Neural cell (in vitro differentiated cells): ENCODE measurements at regions not wholly inside any gene's neighbourhood (a gene's known extent, or its start where the extent isn't known, plus 50 kb on each side); places are given as distances from the start of the nearest gene placed in this dataset.

Experiments used
- H2AFZ ChIP-seq: fragments of 200-600, 300-800 bp; sonication (generic), shearing (Covaris generic); 2 replicates; pipeline ENCODE4 v1.6.0; 2014; ENCODE audit warnings: low read depth, mild to moderate bottlenecking, antibody characterized with exemption, low read length, moderate library complexity
- H3F3A ChIP-seq: fragments of 200-600 bp; shearing (Covaris generic); 2 replicates; pipeline ENCODE4 v1.6.1; 2016; ENCODE audit warnings: mild to moderate bottlenecking, moderate library complexity, mixed read lengths, antibody characterized with exemption, low read length; ENCODE audit not compliant: insufficient read depth, poor library complexity, severe bottlenecking
- H3K27ac ChIP-seq: fragments of 200-600, 300-800 bp; sonication (generic), shearing (Covaris generic); 2 replicates; pipeline ENCODE4 v1.5.1; 2014; ENCODE audit warnings: mild to moderate bottlenecking, low read length, moderate library complexity
- H3K27me3 ChIP-seq: fragments of 300-800, 200-600 bp; sonication (generic), shearing (Covaris generic); 2 replicates; pipeline ENCODE4 v1.6.0; 2014; ENCODE audit warnings: mild to moderate bottlenecking, low read depth, low read length, moderate library complexity; ENCODE audit not compliant: insufficient read depth
- H3K36me3 ChIP-seq: fragments of 300-800, 200-600 bp; sonication (generic), shearing (Covaris generic); 2 replicates; pipeline ENCODE4 v1.5.1; 2014; ENCODE audit warnings: mild to moderate bottlenecking, antibody characterized with exemption, low read length, moderate library complexity; ENCODE audit not compliant: insufficient read depth
- H3K4me2 ChIP-seq: fragments of 300-800, 200-600 bp; sonication (generic), shearing (Covaris generic); 2 replicates; pipeline ENCODE4 v1.6.0; 2014; ENCODE audit warnings: mild to moderate bottlenecking, low read length
- H3K4me3 ChIP-seq: fragments of 300-800, 200-600 bp; sonication (generic), shearing (Covaris generic); 2 replicates; pipeline ENCODE4 v1.5.1; 2014; ENCODE audit warnings: mild to moderate bottlenecking, low read length, moderate library complexity
- H3K79me2 ChIP-seq: fragments of 200-600 bp; shearing (Covaris generic); replicated peaks from 2 replicates; pipeline ENCODE4 v1.6.0; 2014; ENCODE audit warnings: mild to moderate bottlenecking, low read length, moderate library complexity; ENCODE audit not compliant: insufficient read depth
- H3K9ac ChIP-seq: fragments of 300-800, 200-600 bp; sonication (generic), shearing (Covaris generic); 2 replicates; pipeline ENCODE4 v1.6.1; 2016; ENCODE audit warnings: mild to moderate bottlenecking, low read length, mixed read lengths
- H3K9me2 ChIP-seq: fragments of 200-600 bp; shearing (Covaris generic); 2 replicates; pipeline ENCODE4 v1.6.1; 2016; ENCODE audit warnings: mild to moderate bottlenecking, low read length, mixed read lengths; ENCODE audit not compliant: insufficient read depth
- H3K9me3 ChIP-seq: fragments of 200-600, 300-800 bp; sonication (generic), shearing (Covaris generic); 2 replicates; pipeline ENCODE4 v1.6.1; 2016; ENCODE audit warnings: mild to moderate bottlenecking, mixed run types, low read length, moderate library complexity, mixed read lengths
- H4K20me1 ChIP-seq: fragments of 200-600 bp; shearing (Covaris generic); 2 replicates; pipeline ENCODE4 v1.6.1; 2016; ENCODE audit warnings: mild to moderate bottlenecking, mixed run types; ENCODE audit not compliant: insufficient read depth
- EP300 ChIP-seq: fragments of 450-650 bp; conservative IDR thresholded peaks from 2 replicates; pipeline ENCODE4 v1.6.1; 2014; ENCODE audit warnings: antibody characterized with exemption, mild to moderate bottlenecking, moderate library complexity; ENCODE audit not compliant: poor library complexity, severe bottlenecking
- EZH2 ChIP-seq: fragments of 200-600, 300-800 bp; shearing (Covaris generic), sonication (generic); IDR thresholded peaks from 2 replicates; pipeline ENCODE4 v1.6.1; 2014; ENCODE audit warnings: antibody characterized with exemption, low read length, borderline replicate concordance, mild to moderate bottlenecking; ENCODE audit not compliant: insufficient read depth, poor library complexity, severe bottlenecking
- MXI1 ChIP-seq: fragments of 450-650 bp; conservative IDR thresholded peaks from 2 replicates; pipeline ENCODE4 v1.6.1; 2014; ENCODE audit warnings: antibody characterized with exemption, mild to moderate bottlenecking; ENCODE audit not compliant: poor library complexity, severe bottlenecking
- POLR2AphosphoS5 ChIP-seq: IDR thresholded peaks from 2 replicates; pipeline ENCODE4 v1.6.1; 2012
- RAD21 ChIP-seq: fragments of 450-650 bp; conservative IDR thresholded peaks from 2 replicates; pipeline ENCODE4 v1.6.1; 2014; ENCODE audit warnings: antibody characterized with exemption, mild to moderate bottlenecking, moderate library complexity
- REST ChIP-seq: IDR thresholded peaks from 2 replicates; pipeline ENCODE4 v1.6.1; 2012; ENCODE audit warnings: borderline replicate concordance
- SMC3 ChIP-seq: fragments of 450-650 bp; conservative IDR thresholded peaks from 2 replicates; pipeline ENCODE4 v1.6.1; 2014; ENCODE audit warnings: antibody characterized with exemption, mild to moderate bottlenecking, moderate library complexity; ENCODE audit not compliant: poor library complexity
- TAF1 ChIP-seq: IDR thresholded peaks from 2 replicates; pipeline ENCODE4 v1.6.1; 2012; ENCODE audit warnings: low read depth
- TF ChIP-seq, protein P1 (sequence below): fragments of 450-650 bp; IDR thresholded peaks from 2 replicates; pipeline ENCODE4 v1.5.1; 2014; ENCODE audit warnings: antibody characterized with exemption, mild to moderate bottlenecking, moderate library complexity; ENCODE audit not compliant: poor library complexity, severe bottlenecking

GRCh38 chr21:34204481-34205439, 131.4 kb downstream of the MRPS6 start:
- H3K9me3 ChIP-seq: no peaks in the 10 kb centered on the region
- no peaks in the 10 kb centered on the region for H3K36me3 ChIP-seq
- H3K9me2 ChIP-seq: no peaks in the 10 kb centered on the region
- H3K4me2 ChIP-seq: no peak overlapping the region
- no peak overlapping the region for H3K27ac ChIP-seq
- no peaks in the 10 kb centered on the region for H3F3A ChIP-seq
- no peaks in the 10 kb centered on the region for H3K79me2 ChIP-seq
- TF ChIP-seq EP300: no peak
- TF ChIP-seq MXI1: no peak
- TF ChIP-seq POLR2AphosphoS5: no peak
- no peak overlapping the region for H2AFZ ChIP-seq
- H4K20me1 ChIP-seq: no peaks in the 10 kb centered on the region
- no peak overlapping the region for H3K9ac ChIP-seq
- no peak overlapping the region for H3K4me3 ChIP-seq
- H3K27me3 ChIP-seq: no peaks in the 10 kb centered on the region

- Histone ChIP-seq H3K9me3 (no peaks in the 10 kb centered on the region), H3K4me3 (no peak overlapping the region), H3K36me3 (no peaks in the 10 kb centered on the region), H3K79me2 (no peaks in the 10 kb centered on the region), H3K27me3 (no peaks in the 10 kb centered on the region), H3K4me2 (no peak overlapping the region), H3K9ac (no peak overlapping the region), H3K27ac (no peak overlapping the region), H3K9me2 (no peaks in the 10 kb centered on the region), H3F3A (no peaks in the 10 kb centered on the region), H4K20me1 (no peaks in the 10 kb centered on the region), H2AFZ (no peak overlapping the region)
- TF ChIP-seq SMC3 (no peak), TAF1 (no peak), POLR2AphosphoS5 (no peak), EZH2 (no peak), EP300 (no peak), MXI1 (no peak), RAD21 (no peak), REST (no peak)
- TF ChIP-seq, protein P1, sequence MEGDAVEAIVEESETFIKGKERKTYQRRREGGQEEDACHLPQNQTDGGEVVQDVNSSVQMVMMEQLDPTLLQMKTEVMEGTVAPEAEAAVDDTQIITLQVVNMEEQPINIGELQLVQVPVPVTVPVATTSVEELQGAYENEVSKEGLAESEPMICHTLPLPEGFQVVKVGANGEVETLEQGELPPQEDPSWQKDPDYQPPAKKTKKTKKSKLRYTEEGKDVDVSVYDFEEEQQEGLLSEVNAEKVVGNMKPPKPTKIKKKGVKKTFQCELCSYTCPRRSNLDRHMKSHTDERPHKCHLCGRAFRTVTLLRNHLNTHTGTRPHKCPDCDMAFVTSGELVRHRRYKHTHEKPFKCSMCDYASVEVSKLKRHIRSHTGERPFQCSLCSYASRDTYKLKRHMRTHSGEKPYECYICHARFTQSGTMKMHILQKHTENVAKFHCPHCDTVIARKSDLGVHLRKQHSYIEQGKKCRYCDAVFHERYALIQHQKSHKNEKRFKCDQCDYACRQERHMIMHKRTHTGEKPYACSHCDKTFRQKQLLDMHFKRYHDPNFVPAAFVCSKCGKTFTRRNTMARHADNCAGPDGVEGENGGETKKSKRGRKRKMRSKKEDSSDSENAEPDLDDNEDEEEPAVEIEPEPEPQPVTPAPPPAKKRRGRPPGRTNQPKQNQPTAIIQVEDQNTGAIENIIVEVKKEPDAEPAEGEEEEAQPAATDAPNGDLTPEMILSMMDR: no peak
These were observed 132.6 kb downstream of the MRPS6 start for GRCh38 chr21:34205811-34206571.
